Body of pancreas (tissue), 4 donors: ENCODE measurements at regions not wholly inside any gene's neighbourhood (a gene's known extent, or its start where the extent isn't known, plus 50 kb on each side); places are given as distances from the start of the nearest gene placed in this dataset.

Experiments used
- POLR2A ChIP-seq, 3 donors: fragments of 450-650 bp; IDR thresholded peaks; one replicate each; pipeline ENCODE4 v1.6.1; 2016; ENCODE audit warnings: antibody characterized with exemption in 3 of 3, mild to moderate bottlenecking in 2 of 3
- TF ChIP-seq, protein P1 (sequence below), 7 experiments: fragments of 450-650 bp in 4 of 7; fragments of 200-600 bp in 3 of 7; sonication (generic) in 3 of 7; IDR thresholded peaks; one replicate each; pipeline ENCODE4 v1.5.1; 2016 to 2019; ENCODE audit warnings: antibody characterized with exemption in 7 of 7

DNA sequence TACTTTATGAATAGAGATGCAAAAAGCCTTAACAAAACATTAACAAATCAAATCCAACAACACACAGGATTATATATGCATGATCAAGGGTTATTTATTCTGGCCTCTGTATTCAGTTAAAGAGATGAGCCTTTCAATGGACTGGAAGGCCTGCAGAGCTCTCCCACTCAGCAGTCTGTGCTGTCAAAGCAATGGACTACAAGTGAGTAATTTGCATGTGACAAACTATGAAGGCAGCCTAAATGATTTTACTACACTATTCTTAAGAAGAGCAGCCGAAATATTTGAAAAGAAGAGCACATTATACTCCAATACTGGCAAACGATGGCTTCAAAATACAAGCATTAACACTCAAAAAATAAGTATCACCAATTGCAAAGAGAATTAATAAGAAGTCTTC lies 250.4 kb upstream of the HSFY2 start:
- no peak for TF ChIP-seq POLR2A (IDR thresholded peaks at IDR 0.05)
- TF ChIP-seq, protein P1, sequence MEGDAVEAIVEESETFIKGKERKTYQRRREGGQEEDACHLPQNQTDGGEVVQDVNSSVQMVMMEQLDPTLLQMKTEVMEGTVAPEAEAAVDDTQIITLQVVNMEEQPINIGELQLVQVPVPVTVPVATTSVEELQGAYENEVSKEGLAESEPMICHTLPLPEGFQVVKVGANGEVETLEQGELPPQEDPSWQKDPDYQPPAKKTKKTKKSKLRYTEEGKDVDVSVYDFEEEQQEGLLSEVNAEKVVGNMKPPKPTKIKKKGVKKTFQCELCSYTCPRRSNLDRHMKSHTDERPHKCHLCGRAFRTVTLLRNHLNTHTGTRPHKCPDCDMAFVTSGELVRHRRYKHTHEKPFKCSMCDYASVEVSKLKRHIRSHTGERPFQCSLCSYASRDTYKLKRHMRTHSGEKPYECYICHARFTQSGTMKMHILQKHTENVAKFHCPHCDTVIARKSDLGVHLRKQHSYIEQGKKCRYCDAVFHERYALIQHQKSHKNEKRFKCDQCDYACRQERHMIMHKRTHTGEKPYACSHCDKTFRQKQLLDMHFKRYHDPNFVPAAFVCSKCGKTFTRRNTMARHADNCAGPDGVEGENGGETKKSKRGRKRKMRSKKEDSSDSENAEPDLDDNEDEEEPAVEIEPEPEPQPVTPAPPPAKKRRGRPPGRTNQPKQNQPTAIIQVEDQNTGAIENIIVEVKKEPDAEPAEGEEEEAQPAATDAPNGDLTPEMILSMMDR (IDR thresholded peaks at IDR 0.05) = no peak
